Neuronal stem cell (in vitro differentiated cells): ENCODE measurements at regions not wholly inside any gene's neighbourhood (a gene's known extent, or its start where the extent isn't known, plus 50 kb on each side); places are given as distances from the start of the nearest gene placed in this dataset.
A peak's percentile ranks its signal among the peaks of the same experiment; 100 is the strongest.

ENCODE experiments used
- DNase-seq: peaks from one replicate; pipeline ENCODE4 v3.0.0-alpha.2; 2013; ENCODE audit warnings: low spot score
- H2AFZ ChIP-seq: one replicate; pipeline ENCODE4 v1.6.1; 2013; ENCODE audit warnings: mild to moderate bottlenecking, low read length, inconsistent platforms
- H2AK5ac ChIP-seq: 2 replicates; pipeline ENCODE4 v1.6.1; 2013; ENCODE audit warnings: low read depth, mild to moderate bottlenecking, inconsistent platforms, low read length, moderate library complexity, mixed read lengths
- H2BK120ac ChIP-seq: 2 replicates; pipeline ENCODE4 v1.6.1; 2013; ENCODE audit warnings: low read depth, mild to moderate bottlenecking, inconsistent platforms, low read length, moderate library complexity, mixed read lengths
- H2BK12ac ChIP-seq: one replicate; pipeline ENCODE4 v1.6.1; 2013; ENCODE audit warnings: low read length, inconsistent platforms
- H2BK15ac ChIP-seq: 2 replicates; pipeline ENCODE4 v1.6.1; 2013; ENCODE audit warnings: mild to moderate bottlenecking, low read length, inconsistent platforms, mixed read lengths
- H2BK5ac ChIP-seq: one replicate; pipeline ENCODE4 v1.6.1; 2013; ENCODE audit warnings: inconsistent platforms, mild to moderate bottlenecking, low read length, moderate library complexity
- H3K14ac ChIP-seq: one replicate; pipeline ENCODE4 v1.6.1; 2013; ENCODE audit warnings: low read length, inconsistent platforms
- H3K18ac ChIP-seq: 2 replicates; pipeline ENCODE4 v1.6.1; 2013; ENCODE audit warnings: low read length, inconsistent platforms
- H3K23ac ChIP-seq: 2 replicates; pipeline ENCODE4 v1.6.1; 2013; ENCODE audit warnings: low read depth, mild to moderate bottlenecking, mixed read lengths, low read length, inconsistent platforms; ENCODE audit not compliant: poor library complexity
- H3K27ac ChIP-seq: replicated peaks from 3 replicates; pipeline ENCODE4 v1.5.1; 2013; ENCODE audit warnings: low read length, inconsistent platforms
- H3K27me3 ChIP-seq, 3 experiments: 2 replicates each; pipeline ENCODE4 v1.6.1; 2013; ENCODE audit warnings: low read length in 3 of 3, mild to moderate bottlenecking in 2 of 3, inconsistent platforms in 1 of 3, low read depth in 1 of 3, mixed read lengths in 1 of 3, moderate library complexity in 1 of 3; ENCODE audit not compliant: control insufficient read depth in 3 of 3, insufficient read depth in 3 of 3
- H3K36me3 ChIP-seq, 2 donors: replicated peaks in 1 of 2; 2 replicates each; pipeline ENCODE4 v1.6.1; 2013; ENCODE audit warnings: low read length in 2 of 2; ENCODE audit not compliant: control insufficient read depth in 2 of 2, insufficient read depth in 2 of 2
- H3K4ac ChIP-seq: 2 replicates; pipeline ENCODE4 v1.6.1; 2013; ENCODE audit warnings: inconsistent platforms, mild to moderate bottlenecking, low read length, moderate library complexity
- H3K4me1 ChIP-seq, 2 donors: 1 replicate in 1 of 2; 2 replicates in 1 of 2; pipeline ENCODE4 v1.6.1; 2013; ENCODE audit warnings: low read length in 2 of 2, low read depth in 1 of 2; ENCODE audit not compliant: control insufficient read depth in 2 of 2, insufficient read depth in 1 of 2
- H3K4me2 ChIP-seq: one replicate; pipeline ENCODE4 v1.6.1; 2013; ENCODE audit warnings: mild to moderate bottlenecking, low read length, inconsistent platforms; ENCODE audit not compliant: insufficient read depth, poor library complexity, severe bottlenecking
- H3K4me3 ChIP-seq, 2 donors: 2 replicates each; pipeline ENCODE4 v1.5.1; 2013; ENCODE audit warnings: low read length in 2 of 2, mild to moderate bottlenecking in 2 of 2, inconsistent platforms in 1 of 2, moderate library complexity in 1 of 2
- H3K79me1 ChIP-seq: one replicate; pipeline ENCODE4 v1.6.1; 2013; ENCODE audit warnings: low read depth, mild to moderate bottlenecking, inconsistent platforms, low read length, moderate library complexity
- H3K9ac ChIP-seq: one replicate; pipeline ENCODE4 v1.6.1; 2013; ENCODE audit warnings: mild to moderate bottlenecking, low read depth, low read length, inconsistent platforms; ENCODE audit not compliant: poor library complexity
- H3K9me3 ChIP-seq, 2 donors: replicated peaks in 1 of 2; 2 replicates each; pipeline versions ENCODE3 to v1.6.1; 2013; ENCODE audit warnings: low read length in 2 of 2, mild to moderate bottlenecking in 2 of 2, inconsistent platforms in 1 of 2, low read depth in 1 of 2, mixed read lengths in 1 of 2, moderate library complexity in 1 of 2; ENCODE audit not compliant: control insufficient read depth in 2 of 2, insufficient read depth in 1 of 2
- H4K8ac ChIP-seq: one replicate; pipeline ENCODE4 v1.6.1; 2013; ENCODE audit warnings: low read depth, mild to moderate bottlenecking, inconsistent platforms, low read length, moderate library complexity
- H4K91ac ChIP-seq: one replicate; pipeline ENCODE4 v1.6.1; 2013; ENCODE audit warnings: low read length, low read depth, mild to moderate bottlenecking, inconsistent platforms; ENCODE audit not compliant: poor library complexity
- WGBS, 2 donors: extraction: QIAGEN DNeasy Blood & Tissue Kit; methylation state at CpG; one replicate each; pipeline ENCODE4 v1.1.7; 2013; ENCODE audit warnings: missing lambda C conversion rate in 2 of 2, mixed read lengths in 1 of 2; ENCODE audit not compliant: insufficient read length in 2 of 2, insufficient replicate concordance in 1 of 2; ENCODE audit errors: extremely low coverage in 2 of 2; 5-methylcytosine and 5-hydroxymethylcytosine counted together

DNA sequence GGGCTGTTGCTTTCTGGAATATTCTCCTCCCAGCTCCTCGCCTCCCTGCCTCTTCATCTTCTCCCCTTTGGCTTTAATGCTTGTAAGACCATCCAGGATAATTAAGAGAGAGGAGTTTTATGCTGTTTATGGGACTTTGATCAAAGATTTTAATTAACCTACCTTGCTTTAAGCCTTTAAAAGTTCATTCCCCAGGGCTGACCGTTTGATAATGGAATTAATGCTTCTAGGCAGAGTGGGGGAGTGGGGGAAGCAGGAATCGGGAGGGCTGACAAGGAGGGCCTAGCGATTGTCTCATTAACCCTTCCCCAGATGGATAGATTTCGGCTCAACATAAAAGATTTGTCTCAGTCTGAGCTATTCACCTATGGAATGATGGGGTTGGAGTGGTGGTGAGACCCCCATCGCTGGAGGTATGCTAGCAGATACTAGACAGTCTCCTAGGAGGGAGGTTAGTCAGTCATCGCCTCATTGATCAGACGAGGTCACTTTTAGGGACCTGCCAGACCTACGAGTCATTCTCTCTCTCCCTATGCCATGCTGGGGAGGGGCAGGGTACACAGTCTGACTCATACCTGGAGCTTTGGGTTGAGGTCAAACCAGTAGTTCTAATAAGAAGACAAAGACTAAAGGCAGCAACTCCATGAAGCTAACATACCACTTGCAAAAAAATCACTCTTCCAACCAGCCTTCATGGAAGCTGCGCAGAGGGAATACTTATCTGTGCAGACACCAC lies 236.6 kb upstream of the NLRP1 start:
- WGBS, 2 donors, result no CpG with 5 or more reads among the region's 10 CpGs
- Histone ChIP-seq H3K9me3 (no peaks in the 10 kb centered on the region), H2BK5ac (no peak overlapping the region), H2BK120ac (no peak overlapping the region), H3K4me3 (no peak overlapping the region), H3K4me2 (no peak overlapping the region), H3K27me3 (no peaks in the 10 kb centered on the region), H3K27ac (no peak overlapping the region), H3K18ac (no peak overlapping the region), H3K36me3 (no peaks in the 10 kb centered on the region), H4K91ac (no peak overlapping the region), H3K23ac (no peak overlapping the region), H3K4ac (no peak overlapping the region), H2BK12ac (no peak overlapping the region), H3K14ac (peak overlapping the region; percentile 14), H3K9ac (no peak overlapping the region), H3K4me1 (no peaks in the 10 kb centered on the region), H2BK15ac (no peak overlapping the region), H2AFZ (no peak overlapping the region), H4K8ac (no peak overlapping the region), H3K79me1 (no peaks in the 10 kb centered on the region), H2AK5ac (no peak overlapping the region)
- DNase-seq, result no peak

DNA sequence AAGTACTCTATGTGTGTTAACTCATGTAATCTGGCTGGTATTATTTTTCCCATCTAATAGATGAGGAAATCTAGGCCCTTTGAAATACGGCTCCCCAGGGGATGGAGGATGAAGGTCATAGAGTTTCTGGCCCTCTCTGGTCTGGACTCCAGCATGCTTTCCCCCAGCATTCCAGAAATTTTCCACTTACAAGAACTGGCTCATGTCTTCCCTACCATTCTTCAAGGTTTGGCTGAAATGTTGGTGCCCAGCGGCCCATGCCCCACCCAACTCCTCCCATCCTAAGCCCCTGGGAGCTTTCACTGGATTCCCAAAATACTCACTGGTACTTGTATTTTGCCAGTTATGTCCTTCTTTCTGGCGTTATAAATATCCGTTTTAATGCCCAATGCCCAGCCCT lies 237.5 kb upstream of the NLRP1 start:
- Histone ChIP-seq H2AFZ (no peak overlapping the region), H3K27ac (no peak overlapping the region), H2BK120ac (no peak overlapping the region), H4K8ac (no peak overlapping the region), H3K9ac (no peak overlapping the region), H3K4ac (no peak overlapping the region), H2BK5ac (no peak overlapping the region), H3K18ac (no peak overlapping the region), H3K4me1 (no peaks in the 10 kb centered on the region), H3K27me3 (no peaks in the 10 kb centered on the region), H3K36me3 (no peaks in the 10 kb centered on the region), H2AK5ac (no peak overlapping the region), H2BK12ac (no peak overlapping the region), H4K91ac (no peak overlapping the region), H3K9me3 (no peaks in the 10 kb centered on the region), H3K4me2 (no peak overlapping the region), H3K4me3 (no peak overlapping the region), H3K79me1 (no peaks in the 10 kb centered on the region), H3K23ac (no peak overlapping the region), H3K14ac (no peak overlapping the region), H2BK15ac (no peak overlapping the region)
- DNase-seq, result no peak
- WGBS, 2 donors, result no CpG with 5 or more reads among the region's 4 CpGs

DNA sequence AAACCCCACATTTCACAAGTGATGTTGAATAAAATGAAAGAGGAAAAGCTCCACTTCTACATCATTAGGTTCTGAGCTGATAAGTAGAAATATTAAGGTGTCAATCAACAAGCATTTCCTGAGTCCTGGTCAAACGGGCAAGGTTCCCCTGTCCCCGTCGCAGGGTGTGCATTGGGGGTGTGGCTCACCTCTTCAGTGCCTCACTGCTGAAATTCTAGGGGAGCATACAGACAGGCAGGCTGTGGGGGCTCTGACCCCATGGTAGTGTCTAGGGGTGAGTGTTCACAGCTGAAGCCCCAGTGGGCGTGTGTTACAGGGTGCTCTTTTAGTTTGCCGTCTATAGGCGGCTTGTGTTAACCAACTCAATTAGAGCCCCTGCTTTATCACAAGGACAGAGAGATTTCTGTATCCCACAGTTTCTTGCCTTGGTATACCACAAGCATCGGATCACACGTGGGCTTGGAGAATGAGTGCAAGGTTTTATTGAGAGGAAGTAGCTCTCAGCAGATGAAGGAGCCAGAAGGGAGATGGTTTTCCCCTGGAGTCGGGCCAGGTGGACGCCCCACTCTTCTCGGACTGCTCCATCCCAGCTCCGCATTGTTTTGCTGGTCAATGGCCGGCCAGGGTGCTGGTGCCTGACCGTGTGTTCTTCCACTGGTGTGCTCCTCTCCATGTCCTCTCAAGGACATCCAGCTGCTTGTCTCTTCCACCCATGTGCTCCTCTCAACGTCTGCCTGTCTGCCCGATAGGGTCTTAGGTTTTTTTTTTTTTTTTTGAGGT lies 238.2 kb upstream of the NLRP1 start:
- Histone ChIP-seq H3K14ac (no peak overlapping the region), H2AK5ac (no peak overlapping the region), H3K4me2 (no peak overlapping the region), H2BK120ac (no peak overlapping the region), H3K18ac (no peak overlapping the region), H3K27me3 (no peaks in the 10 kb centered on the region), H3K27ac (no peak overlapping the region), H3K23ac (no peak overlapping the region), H3K79me1 (no peaks in the 10 kb centered on the region), H2AFZ (no peak overlapping the region), H3K36me3 (no peaks in the 10 kb centered on the region), H3K9me3 (peaks cover 2% of the 10 kb centered on the region in 2 donors), H3K4me3 (no peak overlapping the region), H2BK12ac (no peak overlapping the region), H2BK5ac (no peak overlapping the region), H3K9ac (no peak overlapping the region), H3K4me1 (no peaks in the 10 kb centered on the region), H4K8ac (no peak overlapping the region), H2BK15ac (no peak overlapping the region), H4K91ac (no peak overlapping the region), H3K4ac (no peak overlapping the region)
- no CpG with 5 or more reads among the region's 16 CpGs for WGBS, 2 donors
- no peak for DNase-seq

GRCh38 chr17:5823219-5823618 lies 238.9 kb upstream of the NLRP1 start:
- Histone ChIP-seq H3K9me3 (peaks cover 2 to 3% of the 10 kb centered on the region in 2 donors), H3K14ac (no peak overlapping the region), H3K79me1 (no peaks in the 10 kb centered on the region), H2BK12ac (no peak overlapping the region), H3K4me3 (no peak overlapping the region), H3K9ac (no peak overlapping the region), H4K91ac (no peak overlapping the region), H3K23ac (no peak overlapping the region), H3K4me2 (no peak overlapping the region), H2AK5ac (no peak overlapping the region), H3K36me3 (no peaks in the 10 kb centered on the region), H3K27me3 (no peaks in the 10 kb centered on the region), H2BK120ac (no peak overlapping the region), H3K18ac (no peak overlapping the region), H3K4me1 (no peaks in the 10 kb centered on the region), H2AFZ (no peak overlapping the region), H3K27ac (no peak overlapping the region), H3K4ac (no peak overlapping the region), H2BK15ac (no peak overlapping the region), H4K8ac (no peak overlapping the region), H2BK5ac (no peak overlapping the region)
- DNase-seq, result no peak
- no CpG with 5 or more reads among the region's 6 CpGs for WGBS, 2 donors
